ENCODE measurements at regions not wholly inside any gene's neighbourhood (a gene's known extent, or its start where the extent isn't known, plus 50 kb on each side); places are given as distances from the start of the nearest gene placed in this dataset.

GRCh38 chr4:120432301-120432860 is 365.7 kb upstream of the MAD2L1 start:
- FAIRE-seq (no peak), DNase-seq (ENCODE audit: low spot score) (no peak)

GRCh38 chr4:120431180-120431579 is 364.5 kb upstream of the MAD2L1 start:
- FAIRE-seq = no peak

GRCh38 chr4:120418146-120418545 is 351.5 kb upstream of the MAD2L1 start:
- FAIRE-seq (no peak), DNase-seq (ENCODE audit: low spot score) (no peak)

More at GRCh38 chr4:120431180-120431579, 364.5 kb upstream of the MAD2L1 start:
- DNase-seq (ENCODE audit: low spot score) = no peak

GRCh38 chr4:120415896-120416295 is 349.2 kb upstream of the MAD2L1 start:
- FAIRE-seq (no peak), DNase-seq (ENCODE audit: low spot score) (no peak)

- DNase-seq (ENCODE audit: low spot score) (no peak), FAIRE-seq (no peak)
Observed at GRCh38 chr4:120406960-120407359, 340.3 kb upstream of the MAD2L1 start.

- DNase-seq (ENCODE audit: low spot score) (no peak), FAIRE-seq (no peak)
Observed at GRCh38 chr4:120403296-120403695, 336.6 kb upstream of the MAD2L1 start.

- FAIRE-seq = no peak
- no peak for DNase-seq (ENCODE audit: low spot score)
Observed at GRCh38 chr4:120400441-120400840, 333.8 kb upstream of the MAD2L1 start.

GRCh38 chr4:120399826-120400225 is 333.2 kb upstream of the MAD2L1 start:
- DNase-seq (ENCODE audit: low spot score) (no peak), FAIRE-seq (no peak)

GRCh38 chr4:120395746-120396145 is 329.1 kb upstream of the MAD2L1 start:
- DNase-seq (ENCODE audit: low spot score) (no peak), FAIRE-seq (no peak)

GRCh38 chr4:120355881-120356280 is 289.2 kb upstream of the MAD2L1 start:
- no peak for FAIRE-seq
- DNase-seq (ENCODE audit: low spot score) = no peak

- FAIRE-seq (no peak), DNase-seq (ENCODE audit: low spot score) (no peak)
Observed at GRCh38 chr4:120354381-120354780, 287.7 kb upstream of the MAD2L1 start.

GRCh38 chr4:120353235-120353634 is 286.6 kb upstream of the MAD2L1 start:
- no peak for FAIRE-seq
- no peak for DNase-seq (ENCODE audit: low spot score)

- FAIRE-seq (no peak), DNase-seq (ENCODE audit: low spot score) (no peak)
Observed at GRCh38 chr4:120352739-120353138, 286.1 kb upstream of the MAD2L1 start.

GRCh38 chr4:120348948-120349347 is 282.3 kb upstream of the MAD2L1 start:
- no peak for FAIRE-seq
- no peak for DNase-seq (ENCODE audit: low spot score)

GRCh38 chr4:120348521-120348920 is 281.9 kb upstream of the MAD2L1 start:
- FAIRE-seq = no peak

GRCh38 chr4:120331486-120332370 is 265.1 kb upstream of the MAD2L1 start:
- FAIRE-seq (no peak), DNase-seq (ENCODE audit: low spot score) (no peak)

More at GRCh38 chr4:120348521-120348920, 281.9 kb upstream of the MAD2L1 start:
- no peak for DNase-seq (ENCODE audit: low spot score)

GRCh38 chr4:120329386-120329785 is 262.7 kb upstream of the MAD2L1 start:
- no peak for FAIRE-seq
- DNase-seq (ENCODE audit: low spot score) = no peak

GRCh38 chr4:120327276-120327675 is 260.6 kb upstream of the MAD2L1 start:
- DNase-seq (ENCODE audit: low spot score) (no peak), FAIRE-seq (no peak)

GRCh38 chr4:120319046-120319767 is 252.6 kb upstream of the MAD2L1 start:
- DNase-seq (ENCODE audit: low spot score) = no peak
- no peak for FAIRE-seq

- DNase-seq (ENCODE audit: low spot score) = no peak
- no peak for FAIRE-seq
Observed at GRCh38 chr4:120318196-120318846, 251.7 kb upstream of the MAD2L1 start.

GRCh38 chr4:120317713-120318112 is 251.1 kb upstream of the MAD2L1 start:
- no peak for DNase-seq (ENCODE audit: low spot score)
- FAIRE-seq = no peak

- DNase-seq (ENCODE audit: low spot score) (no peak), FAIRE-seq (no peak)
Observed at GRCh38 chr4:120316416-120316815, 249.8 kb upstream of the MAD2L1 start.

Data from RCC 7860 (cell line).